ENCODE measurements at regions not wholly inside any gene's neighbourhood (a gene's known extent, or its start where the extent isn't known, plus 50 kb on each side); places are given as distances from the start of the nearest gene placed in this dataset.

GRCh38 chr10:30749385-30749784 lies 119.8 kb upstream of the LYZL2 start:
- no peaks in the 10 kb centered on the region for H3K27me3 ChIP-seq (ENCODE audit: insufficient read depth, low read depth, low read length)
- no peaks in the 10 kb centered on the region for H3K9me3 ChIP-seq (ENCODE audit: low read length)
- H3K79me2 ChIP-seq (replicated peaks; ENCODE audit: insufficient read depth, low read length), result no peaks in the 10 kb centered on the region
- H2AFZ ChIP-seq (ENCODE audit: low read depth, low read length), result no peak overlapping the region
- no peak overlapping the region for H3K9ac ChIP-seq (ENCODE audit: low read length)
- H3K4me2 ChIP-seq (ENCODE audit: low read length), result no peak overlapping the region
- H3K36me3 ChIP-seq (ENCODE audit: insufficient read depth, low read length), result no peaks in the 10 kb centered on the region
- H3K9me2 ChIP-seq (ENCODE audit: insufficient read depth, low read length), result no peaks in the 10 kb centered on the region
- H4K20me1 ChIP-seq (ENCODE audit: insufficient read depth), result no peaks in the 10 kb centered on the region
- TF ChIP-seq RAD21 (conservative IDR thresholded peaks at IDR 0.05) (no peak), MXI1 (conservative IDR thresholded peaks at IDR 0.05; ENCODE audit: poor library complexity, severe bottlenecking) (no peak), EP300 (conservative IDR thresholded peaks at IDR 0.05; ENCODE audit: poor library complexity, severe bottlenecking) (no peak), SMC3 (conservative IDR thresholded peaks at IDR 0.05; ENCODE audit: poor library complexity) (no peak), POLR2AphosphoS5 (IDR thresholded peaks at IDR 0.05) (no peak), EZH2 (IDR thresholded peaks at IDR 0.05; ENCODE audit: borderline replicate concordance, insufficient read depth, low read length, poor library complexity, severe bottlenecking) (no peak), TAF1 (IDR thresholded peaks at IDR 0.05; ENCODE audit: low read depth) (no peak)
- TF ChIP-seq, protein P1, sequence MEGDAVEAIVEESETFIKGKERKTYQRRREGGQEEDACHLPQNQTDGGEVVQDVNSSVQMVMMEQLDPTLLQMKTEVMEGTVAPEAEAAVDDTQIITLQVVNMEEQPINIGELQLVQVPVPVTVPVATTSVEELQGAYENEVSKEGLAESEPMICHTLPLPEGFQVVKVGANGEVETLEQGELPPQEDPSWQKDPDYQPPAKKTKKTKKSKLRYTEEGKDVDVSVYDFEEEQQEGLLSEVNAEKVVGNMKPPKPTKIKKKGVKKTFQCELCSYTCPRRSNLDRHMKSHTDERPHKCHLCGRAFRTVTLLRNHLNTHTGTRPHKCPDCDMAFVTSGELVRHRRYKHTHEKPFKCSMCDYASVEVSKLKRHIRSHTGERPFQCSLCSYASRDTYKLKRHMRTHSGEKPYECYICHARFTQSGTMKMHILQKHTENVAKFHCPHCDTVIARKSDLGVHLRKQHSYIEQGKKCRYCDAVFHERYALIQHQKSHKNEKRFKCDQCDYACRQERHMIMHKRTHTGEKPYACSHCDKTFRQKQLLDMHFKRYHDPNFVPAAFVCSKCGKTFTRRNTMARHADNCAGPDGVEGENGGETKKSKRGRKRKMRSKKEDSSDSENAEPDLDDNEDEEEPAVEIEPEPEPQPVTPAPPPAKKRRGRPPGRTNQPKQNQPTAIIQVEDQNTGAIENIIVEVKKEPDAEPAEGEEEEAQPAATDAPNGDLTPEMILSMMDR (IDR thresholded peaks at IDR 0.05; ENCODE audit: poor library complexity, severe bottlenecking), result no peak
- TF ChIP-seq, protein P2, sequence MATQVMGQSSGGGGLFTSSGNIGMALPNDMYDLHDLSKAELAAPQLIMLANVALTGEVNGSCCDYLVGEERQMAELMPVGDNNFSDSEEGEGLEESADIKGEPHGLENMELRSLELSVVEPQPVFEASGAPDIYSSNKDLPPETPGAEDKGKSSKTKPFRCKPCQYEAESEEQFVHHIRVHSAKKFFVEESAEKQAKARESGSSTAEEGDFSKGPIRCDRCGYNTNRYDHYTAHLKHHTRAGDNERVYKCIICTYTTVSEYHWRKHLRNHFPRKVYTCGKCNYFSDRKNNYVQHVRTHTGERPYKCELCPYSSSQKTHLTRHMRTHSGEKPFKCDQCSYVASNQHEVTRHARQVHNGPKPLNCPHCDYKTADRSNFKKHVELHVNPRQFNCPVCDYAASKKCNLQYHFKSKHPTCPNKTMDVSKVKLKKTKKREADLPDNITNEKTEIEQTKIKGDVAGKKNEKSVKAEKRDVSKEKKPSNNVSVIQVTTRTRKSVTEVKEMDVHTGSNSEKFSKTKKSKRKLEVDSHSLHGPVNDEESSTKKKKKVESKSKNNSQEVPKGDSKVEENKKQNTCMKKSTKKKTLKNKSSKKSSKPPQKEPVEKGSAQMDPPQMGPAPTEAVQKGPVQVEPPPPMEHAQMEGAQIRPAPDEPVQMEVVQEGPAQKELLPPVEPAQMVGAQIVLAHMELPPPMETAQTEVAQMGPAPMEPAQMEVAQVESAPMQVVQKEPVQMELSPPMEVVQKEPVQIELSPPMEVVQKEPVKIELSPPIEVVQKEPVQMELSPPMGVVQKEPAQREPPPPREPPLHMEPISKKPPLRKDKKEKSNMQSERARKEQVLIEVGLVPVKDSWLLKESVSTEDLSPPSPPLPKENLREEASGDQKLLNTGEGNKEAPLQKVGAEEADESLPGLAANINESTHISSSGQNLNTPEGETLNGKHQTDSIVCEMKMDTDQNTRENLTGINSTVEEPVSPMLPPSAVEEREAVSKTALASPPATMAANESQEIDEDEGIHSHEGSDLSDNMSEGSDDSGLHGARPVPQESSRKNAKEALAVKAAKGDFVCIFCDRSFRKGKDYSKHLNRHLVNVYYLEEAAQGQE (IDR thresholded peaks at IDR 0.05; ENCODE audit: borderline replicate concordance), result no peak
- no peak overlapping the region for H3K4me3 ChIP-seq (ENCODE audit: low read length)
- no peaks in the 10 kb centered on the region for H3F3A ChIP-seq (ENCODE audit: insufficient read depth, low read length, poor library complexity, severe bottlenecking)
- H3K27ac ChIP-seq (ENCODE audit: low read length), result no peak overlapping the region

- Histone ChIP-seq H3F3A (ENCODE audit: insufficient read depth, low read length, poor library complexity, severe bottlenecking) (no peaks in the 10 kb centered on the region), H3K9me2 (ENCODE audit: insufficient read depth, low read length) (no peaks in the 10 kb centered on the region), H3K9me3 (ENCODE audit: low read length) (no peaks in the 10 kb centered on the region), H3K27me3 (ENCODE audit: insufficient read depth, low read depth, low read length) (no peaks in the 10 kb centered on the region), H4K20me1 (ENCODE audit: insufficient read depth) (no peaks in the 10 kb centered on the region), H3K4me3 (ENCODE audit: low read length) (no peak overlapping the region), H3K4me2 (ENCODE audit: low read length) (no peak overlapping the region), H3K36me3 (ENCODE audit: insufficient read depth, low read length) (no peaks in the 10 kb centered on the region), H3K79me2 (replicated peaks; ENCODE audit: insufficient read depth, low read length) (no peaks in the 10 kb centered on the region), H3K9ac (ENCODE audit: low read length) (no peak overlapping the region), H3K27ac (ENCODE audit: low read length) (no peak overlapping the region), H2AFZ (ENCODE audit: low read depth, low read length) (no peak overlapping the region)
- TF ChIP-seq, protein P1 (IDR thresholded peaks at IDR 0.05; ENCODE audit: poor library complexity, severe bottlenecking), result no peak
- no peak for TF ChIP-seq MXI1 (conservative IDR thresholded peaks at IDR 0.05; ENCODE audit: poor library complexity, severe bottlenecking)
- TF ChIP-seq, protein P2 (IDR thresholded peaks at IDR 0.05; ENCODE audit: borderline replicate concordance), result no peak
- no peak for TF ChIP-seq RAD21 (conservative IDR thresholded peaks at IDR 0.05)
- no peak for TF ChIP-seq EZH2 (IDR thresholded peaks at IDR 0.05; ENCODE audit: borderline replicate concordance, insufficient read depth, low read length, poor library complexity, severe bottlenecking)
- TF ChIP-seq POLR2AphosphoS5 (IDR thresholded peaks at IDR 0.05), result no peak
- no peak for TF ChIP-seq SMC3 (conservative IDR thresholded peaks at IDR 0.05; ENCODE audit: poor library complexity)
- no peak for TF ChIP-seq EP300 (conservative IDR thresholded peaks at IDR 0.05; ENCODE audit: poor library complexity, severe bottlenecking)
- TF ChIP-seq TAF1 (IDR thresholded peaks at IDR 0.05; ENCODE audit: low read depth), result no peak
Measured at GRCh38 chr10:30748152-30748973, 118.8 kb upstream of the LYZL2 start.
